ENCODE measurements at regions not wholly inside any gene's neighbourhood (a gene's known extent, or its start where the extent isn't known, plus 50 kb on each side); places are given as distances from the start of the nearest gene placed in this dataset.

- TF ChIP-seq USF1 (IDR thresholded peaks at IDR 0.05) (no peak), TAF1 (IDR thresholded peaks at IDR 0.05; ENCODE audit: low read depth) (no peak), CEBPB (IDR thresholded peaks at IDR 0.05) (no peak), MAX (IDR thresholded peaks at IDR 0.05) (no peak)
Observed at GRCh38 chr5:28666110-28666509, 1627.7 kb upstream of the CDH9 start.

Data from Ishikawa (cell line).